ENCODE measurements at regions not wholly inside any gene's neighbourhood (a gene's known extent, or its start where the extent isn't known, plus 50 kb on each side); places are given as distances from the start of the nearest gene placed in this dataset.

DNA sequence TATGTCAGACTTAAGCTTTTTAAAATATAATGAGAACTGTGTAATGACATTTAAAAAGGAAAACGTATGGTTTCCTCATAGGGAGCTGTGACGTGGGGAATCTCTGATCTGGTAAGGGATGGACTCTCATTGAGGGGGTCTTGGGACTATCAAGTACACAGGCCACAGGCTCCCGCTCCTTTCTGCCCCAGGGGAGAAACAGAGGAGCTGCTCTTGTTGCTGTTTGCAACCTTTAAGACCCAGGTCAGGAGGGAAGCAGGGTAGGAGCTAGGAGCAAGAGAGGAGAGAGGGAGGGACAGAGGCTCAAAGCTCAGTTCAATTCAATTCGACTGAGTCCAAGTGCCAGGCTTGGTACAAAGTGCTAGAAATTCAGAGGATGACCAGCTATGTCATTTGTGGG is 185.1 kb upstream of the CSF3R start (continued):
- TF ChIP-seq, protein P1, sequence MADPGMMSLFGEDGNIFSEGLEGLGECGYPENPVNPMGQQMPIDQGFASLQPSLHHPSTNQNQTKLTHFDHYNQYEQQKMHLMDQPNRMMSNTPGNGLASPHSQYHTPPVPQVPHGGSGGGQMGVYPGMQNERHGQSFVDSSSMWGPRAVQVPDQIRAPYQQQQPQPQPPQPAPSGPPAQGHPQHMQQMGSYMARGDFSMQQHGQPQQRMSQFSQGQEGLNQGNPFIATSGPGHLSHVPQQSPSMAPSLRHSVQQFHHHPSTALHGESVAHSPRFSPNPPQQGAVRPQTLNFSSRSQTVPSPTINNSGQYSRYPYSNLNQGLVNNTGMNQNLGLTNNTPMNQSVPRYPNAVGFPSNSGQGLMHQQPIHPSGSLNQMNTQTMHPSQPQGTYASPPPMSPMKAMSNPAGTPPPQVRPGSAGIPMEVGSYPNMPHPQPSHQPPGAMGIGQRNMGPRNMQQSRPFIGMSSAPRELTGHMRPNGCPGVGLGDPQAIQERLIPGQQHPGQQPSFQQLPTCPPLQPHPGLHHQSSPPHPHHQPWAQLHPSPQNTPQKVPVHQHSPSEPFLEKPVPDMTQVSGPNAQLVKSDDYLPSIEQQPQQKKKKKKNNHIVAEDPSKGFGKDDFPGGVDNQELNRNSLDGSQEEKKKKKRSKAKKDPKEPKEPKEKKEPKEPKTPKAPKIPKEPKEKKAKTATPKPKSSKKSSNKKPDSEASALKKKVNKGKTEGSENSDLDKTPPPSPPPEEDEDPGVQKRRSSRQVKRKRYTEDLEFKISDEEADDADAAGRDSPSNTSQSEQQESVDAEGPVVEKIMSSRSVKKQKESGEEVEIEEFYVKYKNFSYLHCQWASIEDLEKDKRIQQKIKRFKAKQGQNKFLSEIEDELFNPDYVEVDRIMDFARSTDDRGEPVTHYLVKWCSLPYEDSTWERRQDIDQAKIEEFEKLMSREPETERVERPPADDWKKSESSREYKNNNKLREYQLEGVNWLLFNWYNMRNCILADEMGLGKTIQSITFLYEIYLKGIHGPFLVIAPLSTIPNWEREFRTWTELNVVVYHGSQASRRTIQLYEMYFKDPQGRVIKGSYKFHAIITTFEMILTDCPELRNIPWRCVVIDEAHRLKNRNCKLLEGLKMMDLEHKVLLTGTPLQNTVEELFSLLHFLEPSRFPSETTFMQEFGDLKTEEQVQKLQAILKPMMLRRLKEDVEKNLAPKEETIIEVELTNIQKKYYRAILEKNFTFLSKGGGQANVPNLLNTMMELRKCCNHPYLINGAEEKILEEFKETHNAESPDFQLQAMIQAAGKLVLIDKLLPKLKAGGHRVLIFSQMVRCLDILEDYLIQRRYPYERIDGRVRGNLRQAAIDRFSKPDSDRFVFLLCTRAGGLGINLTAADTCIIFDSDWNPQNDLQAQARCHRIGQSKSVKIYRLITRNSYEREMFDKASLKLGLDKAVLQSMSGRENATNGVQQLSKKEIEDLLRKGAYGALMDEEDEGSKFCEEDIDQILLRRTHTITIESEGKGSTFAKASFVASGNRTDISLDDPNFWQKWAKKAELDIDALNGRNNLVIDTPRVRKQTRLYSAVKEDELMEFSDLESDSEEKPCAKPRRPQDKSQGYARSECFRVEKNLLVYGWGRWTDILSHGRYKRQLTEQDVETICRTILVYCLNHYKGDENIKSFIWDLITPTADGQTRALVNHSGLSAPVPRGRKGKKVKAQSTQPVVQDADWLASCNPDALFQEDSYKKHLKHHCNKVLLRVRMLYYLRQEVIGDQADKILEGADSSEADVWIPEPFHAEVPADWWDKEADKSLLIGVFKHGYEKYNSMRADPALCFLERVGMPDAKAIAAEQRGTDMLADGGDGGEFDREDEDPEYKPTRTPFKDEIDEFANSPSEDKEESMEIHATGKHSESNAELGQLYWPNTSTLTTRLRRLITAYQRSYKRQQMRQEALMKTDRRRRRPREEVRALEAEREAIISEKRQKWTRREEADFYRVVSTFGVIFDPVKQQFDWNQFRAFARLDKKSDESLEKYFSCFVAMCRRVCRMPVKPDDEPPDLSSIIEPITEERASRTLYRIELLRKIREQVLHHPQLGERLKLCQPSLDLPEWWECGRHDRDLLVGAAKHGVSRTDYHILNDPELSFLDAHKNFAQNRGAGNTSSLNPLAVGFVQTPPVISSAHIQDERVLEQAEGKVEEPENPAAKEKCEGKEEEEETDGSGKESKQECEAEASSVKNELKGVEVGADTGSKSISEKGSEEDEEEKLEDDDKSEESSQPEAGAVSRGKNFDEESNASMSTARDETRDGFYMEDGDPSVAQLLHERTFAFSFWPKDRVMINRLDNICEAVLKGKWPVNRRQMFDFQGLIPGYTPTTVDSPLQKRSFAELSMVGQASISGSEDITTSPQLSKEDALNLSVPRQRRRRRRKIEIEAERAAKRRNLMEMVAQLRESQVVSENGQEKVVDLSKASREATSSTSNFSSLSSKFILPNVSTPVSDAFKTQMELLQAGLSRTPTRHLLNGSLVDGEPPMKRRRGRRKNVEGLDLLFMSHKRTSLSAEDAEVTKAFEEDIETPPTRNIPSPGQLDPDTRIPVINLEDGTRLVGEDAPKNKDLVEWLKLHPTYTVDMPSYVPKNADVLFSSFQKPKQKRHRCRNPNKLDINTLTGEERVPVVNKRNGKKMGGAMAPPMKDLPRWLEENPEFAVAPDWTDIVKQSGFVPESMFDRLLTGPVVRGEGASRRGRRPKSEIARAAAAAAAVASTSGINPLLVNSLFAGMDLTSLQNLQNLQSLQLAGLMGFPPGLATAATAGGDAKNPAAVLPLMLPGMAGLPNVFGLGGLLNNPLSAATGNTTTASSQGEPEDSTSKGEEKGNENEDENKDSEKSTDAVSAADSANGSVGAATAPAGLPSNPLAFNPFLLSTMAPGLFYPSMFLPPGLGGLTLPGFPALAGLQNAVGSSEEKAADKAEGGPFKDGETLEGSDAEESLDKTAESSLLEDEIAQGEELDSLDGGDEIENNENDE (IDR thresholded peaks at IDR 0.05; ENCODE audit: insufficient replicate concordance, low read length): no peak
- TF ChIP-seq RBBP5 (IDR thresholded peaks at IDR 0.05; ENCODE audit: borderline replicate concordance, low read depth, low read length) (no peak), NRF1 (IDR thresholded peaks at IDR 0.05; ENCODE audit: low read depth, low read length) (no peak)
- TF ChIP-seq, protein P2, sequence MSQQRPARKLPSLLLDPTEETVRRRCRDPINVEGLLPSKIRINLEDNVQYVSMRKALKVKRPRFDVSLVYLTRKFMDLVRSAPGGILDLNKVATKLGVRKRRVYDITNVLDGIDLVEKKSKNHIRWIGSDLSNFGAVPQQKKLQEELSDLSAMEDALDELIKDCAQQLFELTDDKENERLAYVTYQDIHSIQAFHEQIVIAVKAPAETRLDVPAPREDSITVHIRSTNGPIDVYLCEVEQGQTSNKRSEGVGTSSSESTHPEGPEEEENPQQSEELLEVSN (IDR thresholded peaks at IDR 0.05): no peak

Measured in H1 (cell line).